ENCODE measurements at regions not wholly inside any gene's neighbourhood (a gene's known extent, or its start where the extent isn't known, plus 50 kb on each side); places are given as distances from the start of the nearest gene placed in this dataset.

- TF ChIP-seq POLR2A (IDR thresholded peaks at IDR 0.05) = no peak
- no peak for TF ChIP-seq CTCF (IDR thresholded peaks at IDR 0.05)
- no peak for TF ChIP-seq EP300 (IDR thresholded peaks at IDR 0.05)
Observed at GRCh38 chr14:97104029-97104428, 306.8 kb downstream of the VRK1 start.
